ENCODE measurements at regions not wholly inside any gene's neighbourhood (a gene's known extent, or its start where the extent isn't known, plus 50 kb on each side); places are given as distances from the start of the nearest gene placed in this dataset.

GRCh38 chr2:12934146-12934756, 217.5 kb downstream of the TRIB2 start:
- DNase-seq = no peak

- DNase-seq = no peak
Measured at GRCh38 chr2:12935222-12935621, 218.5 kb downstream of the TRIB2 start.

DNA sequence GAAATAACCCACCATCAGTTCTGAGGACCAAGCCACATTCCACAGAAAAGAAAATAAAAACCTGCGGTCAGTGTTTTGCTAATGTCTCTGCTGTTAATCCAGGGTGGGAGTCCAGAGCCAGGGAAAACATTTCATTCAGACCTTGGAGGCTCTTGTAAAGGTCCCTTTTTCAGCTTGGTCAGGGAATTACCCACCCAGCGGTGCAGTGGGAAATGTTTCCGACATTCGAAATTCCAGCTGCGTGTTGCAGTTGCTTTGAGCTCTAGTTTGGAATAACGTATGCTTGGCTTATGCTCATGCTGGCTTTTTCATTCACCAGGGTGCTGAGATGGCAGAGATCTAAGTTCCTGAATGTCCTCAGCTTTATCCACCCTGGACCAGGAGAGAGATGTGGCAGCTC, 219.1 kb downstream of the TRIB2 start:
- DNase-seq = no peak

DNA sequence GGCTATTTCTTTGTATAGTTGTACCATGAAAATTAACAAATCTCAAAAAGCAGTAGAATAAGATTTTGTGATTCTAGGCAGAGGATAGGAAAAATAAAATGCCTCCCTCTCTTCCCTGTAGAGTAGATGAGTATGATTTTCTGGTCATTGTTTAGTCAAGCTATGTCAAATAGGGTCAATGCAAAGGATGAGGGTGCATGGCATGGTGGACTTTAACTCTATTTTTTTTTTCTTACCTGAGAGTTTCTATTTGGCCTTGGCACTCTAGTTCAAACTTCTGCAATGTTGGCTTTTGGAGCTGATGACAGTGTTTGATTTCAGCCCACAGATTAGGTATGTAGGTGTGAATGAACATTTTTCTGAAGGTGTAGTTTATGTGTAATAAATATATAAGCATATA, 224.5 kb downstream of the TRIB2 start:
- DNase-seq = no peak

- DNase-seq = no peak
Measured at GRCh38 chr2:12948231-12948960, 231.7 kb downstream of the TRIB2 start.

DNA sequence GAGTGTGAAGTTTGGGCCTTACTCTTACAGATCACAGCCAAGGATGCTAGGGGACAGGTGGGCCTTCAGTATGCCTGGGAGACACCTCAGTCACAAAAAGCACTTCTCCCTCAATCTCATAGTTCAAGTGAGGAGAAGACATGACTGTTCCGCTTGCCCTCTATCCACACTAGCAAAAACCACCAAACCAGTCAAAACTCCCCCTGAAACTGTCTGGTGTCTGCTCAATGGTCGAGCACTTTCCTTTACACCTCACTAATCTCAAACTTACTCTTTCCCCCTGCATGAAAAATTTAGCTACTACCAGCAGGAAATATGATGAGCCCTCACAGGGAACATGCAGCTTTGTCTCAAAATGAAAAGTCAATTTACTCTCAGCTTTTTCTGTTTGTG, 232.2 kb downstream of the TRIB2 start:
- DNase-seq = no peak

DNA sequence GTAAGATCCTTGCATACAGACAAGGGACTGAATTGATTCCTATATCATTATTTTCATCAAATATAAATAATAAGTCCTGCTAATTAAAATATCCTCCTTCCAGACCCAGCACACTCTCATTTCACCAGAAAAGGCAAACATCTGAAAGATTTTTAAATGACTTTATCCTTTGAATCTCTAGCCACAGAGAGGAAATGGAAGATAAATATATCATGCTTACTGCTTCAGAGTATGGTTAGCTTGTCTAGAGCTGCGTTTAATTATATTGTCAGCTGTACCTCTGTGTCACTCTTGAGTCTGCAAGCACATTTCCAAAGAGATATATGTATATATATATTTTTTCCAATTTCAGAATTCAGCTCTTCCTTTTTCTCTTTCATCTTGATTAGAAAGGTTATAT, 232.7 kb downstream of the TRIB2 start:
- no peak for DNase-seq

DNA sequence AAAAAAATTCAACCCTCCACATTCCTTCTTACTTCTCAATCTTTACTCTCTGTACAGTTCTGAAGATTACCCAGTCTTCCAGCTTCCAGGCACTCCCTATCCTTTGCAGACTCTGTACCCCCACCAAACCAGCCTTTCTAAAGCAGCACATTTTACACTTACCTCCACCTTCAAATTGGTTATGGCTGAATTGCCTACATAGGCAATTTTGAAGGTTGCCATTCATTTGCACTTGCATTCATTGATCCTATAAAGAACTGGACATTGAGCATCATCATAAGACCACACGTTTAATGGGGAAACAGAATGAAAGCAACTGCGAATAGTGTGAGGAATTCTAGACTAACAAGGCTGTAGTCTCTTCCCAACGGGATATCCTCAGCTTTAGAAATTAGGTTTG, 233.4 kb downstream of the TRIB2 start:
- DNase-seq = no peak

- DNase-seq = no peak
Measured at GRCh38 chr2:12950957-12951656, 234.4 kb downstream of the TRIB2 start.

DNA sequence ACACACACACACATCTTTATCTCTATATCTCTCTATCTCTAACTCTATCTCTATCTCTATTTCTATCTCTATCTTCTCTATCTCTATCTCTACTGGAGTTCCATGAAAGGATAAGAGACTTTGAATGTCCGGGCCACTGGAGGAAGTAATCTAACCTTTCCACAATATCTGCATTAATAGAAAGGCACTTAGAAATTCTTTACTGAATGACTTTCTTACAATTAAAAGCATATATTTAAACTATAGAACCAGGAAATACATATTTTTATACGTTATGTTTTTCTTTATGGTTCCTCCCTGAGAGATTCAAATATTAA, 234.9 kb downstream of the TRIB2 start:
- no peak for DNase-seq

DNA sequence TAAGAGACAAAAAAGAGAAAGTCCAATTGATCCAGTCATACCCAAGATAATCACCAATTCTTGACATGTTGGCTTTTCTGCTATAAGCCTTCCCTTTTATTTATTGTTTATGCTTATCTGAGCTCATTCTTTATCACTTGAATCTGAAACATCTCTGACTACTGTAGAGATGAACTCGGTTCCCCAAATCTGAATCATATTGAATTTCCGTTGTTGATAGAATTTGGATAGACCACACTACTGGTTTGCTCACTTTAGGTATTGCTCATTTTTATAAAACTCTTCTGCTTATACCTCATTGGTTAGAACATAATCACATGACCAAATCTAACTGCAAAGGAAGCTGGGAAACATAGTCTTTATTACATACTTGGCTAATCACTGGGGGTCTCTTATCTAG, 236.9 kb downstream of the TRIB2 start:
- no peak for DNase-seq

DNA sequence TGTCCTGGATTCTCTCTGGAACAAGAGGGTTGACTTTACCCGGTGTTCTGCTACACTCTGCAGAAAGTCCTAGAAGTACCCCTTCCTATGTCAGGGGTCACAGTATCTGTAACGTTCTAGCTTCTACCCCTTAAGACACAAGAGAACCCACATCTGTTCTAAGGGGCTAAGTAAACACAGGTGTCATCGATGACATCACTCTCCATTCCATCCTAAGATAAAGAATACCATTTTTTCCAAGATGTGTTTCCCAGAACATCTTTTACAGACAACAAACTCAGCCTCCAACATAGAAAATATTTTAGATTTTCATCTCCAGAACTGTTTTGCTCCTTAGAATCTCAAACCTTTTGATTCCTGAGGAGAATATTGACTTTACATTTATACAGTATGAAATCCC, 239.1 kb downstream of the TRIB2 start:
- no peak for DNase-seq

DNA sequence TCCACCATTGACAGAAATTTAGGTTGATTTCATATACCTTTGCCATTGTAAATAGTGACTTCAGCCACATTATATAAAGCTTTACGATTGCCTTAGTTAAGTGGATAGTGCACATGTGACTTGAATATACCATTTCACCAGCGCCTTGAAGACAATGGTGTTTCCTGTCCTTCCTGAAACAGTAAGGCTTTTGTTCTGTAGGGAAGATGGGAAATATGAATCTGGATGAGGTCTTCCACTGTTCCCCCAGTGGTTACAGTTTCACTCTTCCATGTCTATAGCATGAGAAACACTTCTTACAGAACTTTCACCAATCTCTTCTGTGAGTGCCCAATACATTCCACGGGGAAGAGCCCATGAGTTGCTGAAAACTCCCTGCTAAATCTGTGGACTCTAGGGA, 240.5 kb downstream of the TRIB2 start:
- DNase-seq = no peak

DNA sequence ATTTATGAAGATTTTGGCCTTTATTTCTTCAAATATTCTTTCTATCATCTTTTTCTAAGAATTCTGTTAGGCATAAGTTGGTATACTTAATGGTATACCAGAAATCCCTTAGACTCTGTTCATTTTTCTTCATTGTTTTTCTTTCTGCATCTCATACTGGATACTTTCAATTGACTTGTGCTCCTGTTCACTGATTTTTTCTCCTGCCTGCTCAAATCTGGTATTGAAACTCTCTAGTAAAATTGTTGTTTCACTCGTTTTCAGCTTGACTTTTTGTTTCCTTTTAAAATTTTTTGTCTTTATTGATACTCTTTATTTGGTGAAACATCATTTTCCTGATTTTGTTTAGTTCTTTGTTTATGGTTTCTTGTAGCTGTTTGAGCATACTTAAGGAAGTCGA, 243.2 kb downstream of the TRIB2 start:
- no peak for DNase-seq

DNA sequence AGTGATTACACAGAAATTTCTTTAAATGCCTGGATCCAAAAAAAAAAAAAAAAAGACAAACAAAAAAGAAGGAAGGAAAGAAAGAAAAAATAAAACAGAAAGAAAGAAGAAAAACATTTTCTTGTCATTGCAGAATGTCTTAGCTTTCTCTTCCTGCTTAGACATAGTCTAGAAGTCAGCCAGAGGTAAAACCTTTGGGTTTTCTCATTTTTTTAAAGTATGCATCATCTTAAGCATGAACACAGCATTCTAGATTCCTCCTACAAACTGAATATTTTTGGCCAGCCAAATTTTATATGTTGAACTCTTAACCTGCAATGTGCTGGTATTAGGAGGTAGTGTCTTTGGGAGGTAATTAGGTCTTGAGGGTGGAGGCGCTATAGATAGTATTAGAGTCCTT, 243.9 kb downstream of the TRIB2 start:
- no peak for DNase-seq

DNA sequence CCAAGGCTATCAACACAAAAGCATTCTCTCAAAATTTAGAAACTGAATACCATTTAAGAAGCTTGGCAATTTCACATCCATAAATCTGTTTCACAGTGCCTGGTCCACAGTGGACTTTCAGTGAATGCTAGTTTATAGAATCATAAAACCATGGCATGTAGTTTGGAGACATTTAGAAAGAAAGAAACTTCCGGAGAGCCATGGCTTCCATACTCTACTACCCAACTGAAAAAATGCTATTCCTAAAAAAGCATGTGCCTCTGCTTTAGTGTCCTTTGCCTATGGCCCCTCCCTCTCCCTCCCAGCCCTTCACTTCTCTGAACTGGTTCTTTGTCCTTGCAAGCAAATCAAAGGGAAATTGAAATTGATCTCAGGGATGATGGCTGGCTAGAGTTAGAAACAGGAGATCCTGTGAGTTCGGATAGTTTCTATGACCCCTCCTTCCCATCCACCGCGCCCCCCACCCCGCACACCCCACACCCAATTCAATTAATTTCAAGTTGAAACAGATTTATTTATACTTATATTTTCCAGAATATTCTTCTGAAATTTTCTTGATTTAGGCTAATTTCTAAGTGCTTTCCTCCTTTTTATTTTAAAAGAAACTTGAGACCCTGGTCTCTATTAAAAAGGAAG, 248.3 kb downstream of the TRIB2 start:
- DNase-seq = no peak

- no peak for DNase-seq
Measured at GRCh38 chr2:12965540-12966269, 249.0 kb downstream of the TRIB2 start.

GRCh38 chr2:12967804-12968203, 251.1 kb downstream of the TRIB2 start:
- no peak for DNase-seq

DNA sequence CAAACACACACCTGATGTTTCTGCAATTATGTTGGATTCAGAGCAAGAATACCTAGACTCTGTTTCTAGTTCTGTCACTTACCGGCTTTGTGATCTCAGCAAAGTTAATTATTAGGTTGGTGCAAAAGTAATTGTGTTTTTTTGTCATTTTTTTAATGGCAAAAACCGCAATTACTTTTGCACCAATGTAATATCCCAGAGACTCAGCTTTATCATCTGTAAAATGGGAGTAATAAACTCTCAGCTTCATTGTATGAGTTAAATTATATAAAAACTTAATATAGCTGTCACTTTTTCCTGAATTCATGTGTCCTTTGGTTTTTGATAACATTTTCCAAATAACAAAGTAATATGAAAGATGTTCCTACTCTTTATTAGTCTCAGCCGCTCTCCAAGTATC, 251.7 kb downstream of the TRIB2 start:
- DNase-seq = no peak

DNA sequence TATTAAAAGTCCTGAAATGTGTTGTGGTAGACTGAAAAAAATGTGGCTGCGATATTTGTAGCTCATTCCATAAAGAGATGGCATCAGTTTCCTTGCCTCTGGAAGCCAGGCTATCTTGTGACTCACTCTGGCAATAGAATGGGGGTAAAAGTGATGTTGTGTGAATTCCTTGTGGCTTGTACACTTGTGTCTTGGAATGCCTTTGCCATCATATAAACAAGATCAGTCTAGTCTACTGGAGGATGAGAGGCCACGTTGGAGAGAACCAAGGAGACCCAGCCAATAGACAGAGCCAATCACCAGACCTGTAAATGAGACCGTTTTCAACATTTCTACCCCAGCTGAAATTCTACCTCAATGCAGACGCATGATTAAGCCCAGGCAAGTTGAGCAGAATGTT, 254.1 kb downstream of the TRIB2 start:
- DNase-seq = no peak

DNA sequence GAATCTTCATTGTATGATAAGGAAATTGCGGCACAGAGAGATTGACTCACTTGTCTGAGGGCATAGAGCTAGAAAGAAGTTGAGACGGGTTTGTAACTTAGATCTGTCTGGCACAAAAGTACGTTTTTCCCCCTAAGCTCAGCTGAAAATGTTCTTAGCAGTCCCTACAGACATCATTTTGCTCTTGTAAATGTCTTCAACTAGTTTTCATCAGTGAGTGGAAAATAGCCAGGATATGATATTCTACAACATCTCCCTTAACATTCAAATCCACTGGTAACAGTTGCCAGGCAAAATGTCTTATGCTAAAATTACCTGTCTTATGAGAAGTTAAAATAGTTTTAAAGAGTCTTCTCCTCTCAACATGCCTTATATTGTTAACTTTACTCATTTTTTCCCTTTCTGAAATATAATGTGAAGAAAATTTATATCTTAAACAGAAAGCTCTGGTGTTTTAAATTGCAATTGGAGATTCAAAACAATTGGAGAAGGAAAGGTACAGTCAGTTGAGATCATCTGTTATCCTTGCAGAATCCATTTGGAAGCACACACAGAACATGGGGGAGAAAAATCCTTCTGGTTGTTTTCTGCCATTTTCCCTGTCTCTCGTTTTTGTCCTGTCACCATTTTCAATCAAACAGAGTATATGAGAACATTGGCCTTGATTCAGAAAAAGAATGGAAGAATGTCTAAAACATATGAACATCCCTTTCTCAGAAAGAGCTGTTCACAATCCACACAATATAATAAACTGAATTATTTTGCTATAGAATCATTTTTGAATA, 255.0 kb downstream of the TRIB2 start:
- no peak for DNase-seq

DNA sequence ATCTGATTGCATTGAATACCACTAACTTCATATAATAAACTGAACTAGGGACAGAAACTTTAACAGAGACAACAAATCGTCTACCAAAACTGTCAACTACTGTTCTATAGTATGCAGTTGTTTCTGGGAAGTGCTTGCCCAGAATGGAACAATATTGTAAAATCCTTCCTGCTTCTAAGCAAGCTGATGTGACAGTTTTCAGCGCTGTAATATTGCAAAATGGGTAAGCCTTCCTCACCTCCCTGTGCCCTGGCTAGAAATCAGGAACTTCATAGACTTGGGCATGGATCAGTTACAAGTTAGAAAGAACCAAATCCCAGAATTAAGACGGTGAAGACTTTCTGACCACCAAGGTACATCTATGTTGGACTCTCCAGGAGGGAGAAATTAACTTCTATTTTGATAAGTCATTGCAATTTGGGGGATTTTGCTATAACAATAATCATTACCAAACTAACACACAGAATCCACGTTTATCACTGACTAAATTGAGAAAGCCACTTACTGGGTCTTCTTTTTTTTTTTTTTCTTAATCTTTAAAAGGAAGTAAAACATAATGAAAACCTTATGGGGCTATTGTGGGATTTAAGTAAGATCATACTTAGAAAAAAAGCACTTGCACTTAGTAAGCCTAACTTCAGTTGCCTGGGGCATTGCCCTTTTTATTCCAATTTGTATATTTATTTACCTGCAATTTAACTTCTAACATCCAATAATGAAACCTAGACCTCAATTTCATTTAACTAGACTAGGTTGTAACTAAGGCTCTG, 261.5 kb downstream of the TRIB2 start:
- no peak for DNase-seq
